ENCODE measurements at regions not wholly inside any gene's neighbourhood (a gene's known extent, or its start where the extent isn't known, plus 50 kb on each side); places are given as distances from the start of the nearest gene placed in this dataset.

DNA sequence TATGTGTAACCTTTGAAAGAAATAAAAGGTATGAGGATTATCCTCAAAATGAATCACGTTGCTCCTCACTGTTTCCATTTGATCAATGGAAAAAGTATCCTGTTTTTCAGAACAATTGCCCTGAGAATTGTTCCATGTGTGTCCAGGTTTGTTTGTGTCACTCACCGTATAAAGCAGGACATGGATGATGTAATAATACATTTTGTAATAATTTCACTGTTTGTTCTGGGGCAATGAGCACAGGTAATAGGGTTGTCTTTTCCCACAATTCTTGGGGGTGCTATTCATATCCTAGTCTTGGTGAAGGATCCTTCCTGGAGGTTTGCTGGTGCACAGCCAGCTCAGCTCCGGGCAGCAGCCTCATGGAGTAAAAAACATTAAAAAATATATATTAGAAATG is 510.8 kb upstream of the MCTP2 start:
- H3K27ac ChIP-seq (replicated peaks) = no peak overlapping the region
- TF ChIP-seq POLR2AphosphoS5 (IDR thresholded peaks at IDR 0.05; ENCODE audit: low read depth) = no peak
- no peak for TF ChIP-seq CTCF (IDR thresholded peaks at IDR 0.05; ENCODE audit: insufficient read depth, low read length)
- TF ChIP-seq REST (IDR thresholded peaks at IDR 0.05; ENCODE audit: insufficient replicate concordance, low read depth) = no peak
- TF ChIP-seq SPI1 (IDR thresholded peaks at IDR 0.05; ENCODE audit: borderline replicate concordance, low read depth) = no peak
- TF ChIP-seq GABPA (IDR thresholded peaks at IDR 0.05; ENCODE audit: low read depth) = no peak
- H3K27me3 ChIP-seq (ENCODE audit: insufficient read depth, poor library complexity, severe bottlenecking) = peaks cover 2% of the 10 kb centered on the region
- no peak for DNase-seq (ENCODE audit: low read depth in 1 of 2, low spot score in 1 of 2)
- H3K4me3 ChIP-seq (replicated peaks; ENCODE audit: insufficient read depth, low read length) = no peak overlapping the region

- DNase-seq (ENCODE audit: low read depth in 1 of 2, low spot score in 1 of 2) = no peak
- no peak for TF ChIP-seq CTCF (IDR thresholded peaks at IDR 0.05; ENCODE audit: insufficient read depth, low read length)
- no peak for TF ChIP-seq GABPA (IDR thresholded peaks at IDR 0.05; ENCODE audit: low read depth)
- TF ChIP-seq SPI1 (IDR thresholded peaks at IDR 0.05; ENCODE audit: borderline replicate concordance, low read depth) = no peak
- no peak for TF ChIP-seq REST (IDR thresholded peaks at IDR 0.05; ENCODE audit: insufficient replicate concordance, low read depth)
- TF ChIP-seq POLR2AphosphoS5 (IDR thresholded peaks at IDR 0.05; ENCODE audit: low read depth) = no peak
- Histone ChIP-seq H3K27ac (replicated peaks) (no peak overlapping the region), H3K27me3 (ENCODE audit: insufficient read depth, poor library complexity, severe bottlenecking) (peaks cover 2% of the 10 kb centered on the region), H3K4me3 (replicated peaks; ENCODE audit: insufficient read depth, low read length) (no peak overlapping the region)
These were observed 511.4 kb upstream of the MCTP2 start for GRCh38 chr15:93719921-93720351.

DNA sequence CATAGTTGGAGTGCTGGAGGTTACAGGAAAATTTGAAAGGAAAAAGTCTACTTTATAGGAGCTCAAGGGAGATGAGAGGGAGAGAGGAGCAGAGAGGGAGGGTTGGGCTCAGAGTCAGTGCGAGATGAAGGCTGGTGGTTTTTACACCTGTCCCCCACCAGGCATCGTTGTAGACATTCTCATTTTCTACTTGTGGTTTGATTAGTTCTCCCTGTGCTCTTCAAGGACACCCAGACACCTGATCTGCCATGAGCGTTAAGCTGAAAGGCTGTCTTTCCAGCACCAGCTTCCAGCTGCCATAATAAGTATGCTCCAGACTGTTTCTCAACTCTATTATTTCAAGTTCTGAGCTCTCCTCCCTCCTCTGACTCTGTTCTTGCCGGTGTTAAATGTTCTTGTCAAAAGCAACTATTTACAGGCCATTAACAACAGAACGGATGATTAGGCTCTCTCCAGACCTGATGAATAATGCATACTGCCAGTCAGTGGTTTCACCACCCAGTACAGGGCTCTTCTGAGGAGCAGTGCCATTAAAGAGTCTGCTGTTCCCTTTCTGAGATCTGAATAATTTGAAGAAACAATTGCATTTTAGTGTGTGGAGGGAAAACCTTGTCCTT is 514.6 kb upstream of the MCTP2 start:
- no peak for DNase-seq (ENCODE audit: low read depth in 1 of 2, low spot score in 1 of 2)
- Histone ChIP-seq H3K27ac (replicated peaks) (no peak overlapping the region), H3K4me3 (replicated peaks; ENCODE audit: insufficient read depth, low read length) (no peak overlapping the region), H3K27me3 (ENCODE audit: insufficient read depth, poor library complexity, severe bottlenecking) (peaks cover 2% of the 10 kb centered on the region)
- no peak for TF ChIP-seq SPI1 (IDR thresholded peaks at IDR 0.05; ENCODE audit: borderline replicate concordance, low read depth)
- no peak for TF ChIP-seq POLR2AphosphoS5 (IDR thresholded peaks at IDR 0.05; ENCODE audit: low read depth)
- no peak for TF ChIP-seq REST (IDR thresholded peaks at IDR 0.05; ENCODE audit: insufficient replicate concordance, low read depth)
- no peak for TF ChIP-seq CTCF (IDR thresholded peaks at IDR 0.05; ENCODE audit: insufficient read depth, low read length)
- TF ChIP-seq GABPA (IDR thresholded peaks at IDR 0.05; ENCODE audit: low read depth) = no peak

All from HL-60 (cell line).